ENCODE measurements at regions not wholly inside any gene's neighbourhood (a gene's known extent, or its start where the extent isn't known, plus 50 kb on each side); places are given as distances from the start of the nearest gene placed in this dataset.

- Histone ChIP-seq H3K4me1 (no peaks in the 10 kb centered on the region), H3K27me3 (no peaks in the 10 kb centered on the region), H3K9me3 (no peaks in the 10 kb centered on the region), H3K4me3 (no peak overlapping the region), H3K36me3 (no peaks in the 10 kb centered on the region), H3K27ac (no peak overlapping the region)
- intact Hi-C loops (cut with DNase I; ENCODE audit: low total_unique reads): no loop called here
- TF ChIP-seq CTCF (IDR thresholded peaks at IDR 0.05) (no peak), POLR2A (IDR thresholded peaks at IDR 0.05) (no peak)
- no peak for DNase-seq
Observed at GRCh38 chr4:155545456-155545855, 121.2 kb upstream of the GUCY1A1 start.

GRCh38 chr4:155544547-155544946, 122.1 kb upstream of the GUCY1A1 start:
- no peak for DNase-seq
- intact Hi-C loops (cut with DNase I; ENCODE audit: low total_unique reads): no loop called here
- no peak overlapping the region for H3K4me3 ChIP-seq

GRCh38 chr4:155543126-155543765, 123.4 kb upstream of the GUCY1A1 start:
- no peak overlapping the region for H3K27ac ChIP-seq
- no peaks in the 10 kb centered on the region for H3K36me3 ChIP-seq
- intact Hi-C loops (cut with DNase I; ENCODE audit: low total_unique reads): no loop called here
- H3K4me1 ChIP-seq: peaks cover 0 to 7% of the 10 kb centered on the region in 2 donors
- no peaks in the 10 kb centered on the region for H3K27me3 ChIP-seq
- H3K4me3 ChIP-seq: no peak overlapping the region
- H3K9me3 ChIP-seq: no peaks in the 10 kb centered on the region
- TF ChIP-seq CTCF (IDR thresholded peaks at IDR 0.05): no peak
- no peak for TF ChIP-seq POLR2A (IDR thresholded peaks at IDR 0.05)
- DNase-seq: no peak

More at GRCh38 chr4:155544547-155544946, 122.1 kb upstream of the GUCY1A1 start:
- no peak overlapping the region for H3K27ac ChIP-seq
- peaks cover 0 to 3% of the 10 kb centered on the region in 2 donors for H3K4me1 ChIP-seq
- no peaks in the 10 kb centered on the region for H3K36me3 ChIP-seq
- no peaks in the 10 kb centered on the region for H3K27me3 ChIP-seq
- no peaks in the 10 kb centered on the region for H3K9me3 ChIP-seq
- no peak for TF ChIP-seq POLR2A (IDR thresholded peaks at IDR 0.05)
- TF ChIP-seq CTCF (IDR thresholded peaks at IDR 0.05): no peak

- no peak overlapping the region for H3K27ac ChIP-seq
- no peaks in the 10 kb centered on the region for H3K36me3 ChIP-seq
- no peaks in the 10 kb centered on the region for H3K27me3 ChIP-seq
- TF ChIP-seq CTCF (IDR thresholded peaks at IDR 0.05) (no peak), POLR2A (IDR thresholded peaks at IDR 0.05) (no peak)
- peaks cover 0 to 7% of the 10 kb centered on the region in 2 donors for H3K4me1 ChIP-seq
- intact Hi-C loops (cut with DNase I; ENCODE audit: low total_unique reads): no loop called here
- no peak for DNase-seq
- H3K4me3 ChIP-seq: no peak overlapping the region
- H3K9me3 ChIP-seq: no peaks in the 10 kb centered on the region
Observed at GRCh38 chr4:155542415-155542814, 124.2 kb upstream of the GUCY1A1 start.

GRCh38 chr4:155541716-155542115, 124.9 kb upstream of the GUCY1A1 start:
- Histone ChIP-seq H3K36me3 (no peaks in the 10 kb centered on the region), H3K9me3 (no peaks in the 10 kb centered on the region), H3K4me1 (peaks cover 0 to 7% of the 10 kb centered on the region in 2 donors), H3K4me3 (no peak overlapping the region), H3K27me3 (no peaks in the 10 kb centered on the region), H3K27ac (no peak overlapping the region)
- no peak for DNase-seq
- TF ChIP-seq POLR2A (IDR thresholded peaks at IDR 0.05) (no peak), CTCF (IDR thresholded peaks at IDR 0.05) (no peak)
- intact Hi-C loops (cut with DNase I; ENCODE audit: low total_unique reads): no loop called here

All from uterus (tissue), 3 donors.